ENCODE measurements at regions not wholly inside any gene's neighbourhood (a gene's known extent, or its start where the extent isn't known, plus 50 kb on each side); places are given as distances from the start of the nearest gene placed in this dataset.

DNA sequence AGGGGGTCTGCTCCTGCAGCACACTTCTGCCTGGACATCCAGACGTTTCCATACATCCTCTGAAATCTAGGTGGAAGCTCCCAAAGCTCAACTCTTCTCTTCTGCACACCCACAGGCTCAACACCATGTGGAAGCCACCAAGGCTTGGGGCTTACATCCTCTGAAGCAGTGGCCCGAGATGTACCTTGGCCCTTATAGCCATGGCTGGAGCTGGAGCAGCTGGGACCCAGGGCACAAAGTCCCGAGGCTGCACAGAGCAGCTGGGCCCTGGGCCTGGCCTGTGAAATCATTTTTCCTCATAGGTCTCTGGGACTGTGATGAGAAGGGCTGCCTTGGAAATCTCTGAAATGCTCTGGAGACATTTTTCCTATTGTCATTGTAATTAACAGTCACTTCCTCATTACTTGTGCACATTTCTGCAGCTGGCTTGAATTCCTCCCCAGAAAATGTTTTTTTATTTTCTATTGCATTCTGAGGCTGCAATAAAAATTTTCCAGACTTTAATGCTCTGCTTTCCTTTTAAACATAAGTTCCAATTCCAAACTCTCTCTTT, 645.6 kb downstream of the RWDD3 start:
- FAIRE-seq (no peak), DNase-seq (ENCODE audit: low read depth, low spot score) (no peak)
- intact Hi-C loops (cut with micrococcal nuclease): no loop called here
- CTCF ChIA-PET: no interaction called here
- H3K27me3 ChIP-seq (ENCODE audit: control insufficient read depth in 2 of 2, insufficient read depth in 2 of 2, low read length in 2 of 2): no peaks in the 10 kb centered on the region
- H3K4me2 ChIP-seq (ENCODE audit: insufficient read depth, low read length): no peak overlapping the region
- no peaks in the 10 kb centered on the region for H3K9me1 ChIP-seq (replicated peaks; ENCODE audit: control insufficient read depth, extremely low read depth, insufficient read depth, low read length)
- no peak overlapping the region for H3K9ac ChIP-seq (replicated peaks; ENCODE audit: extremely low read depth, insufficient read depth, low read length)
- dilution Hi-C loops (cut with MboI; ENCODE audit: extremely low pct_ligation_motif_present, low sequenced_read_pairs): no loop called here
- H3K4me3 ChIP-seq (replicated peaks in 1 of 3; ENCODE audit: insufficient read depth in 1 of 3, low read depth in 1 of 3, low read length in 3 of 3): no peak overlapping the region
- POLR2A ChIA-PET: no interaction called here
- H4K20me1 ChIP-seq (replicated peaks; ENCODE audit: control insufficient read depth, extremely low read depth, insufficient read depth, low read length): no peaks in the 10 kb centered on the region
- no peak overlapping the region for H3K27ac ChIP-seq (ENCODE audit: insufficient read depth, low read depth, low read length)
- no peaks in the 10 kb centered on the region for H3K79me2 ChIP-seq (ENCODE audit: control insufficient read depth, insufficient read depth, low read length)
- no TSS peak for BruUV-seq (replicated peaks)
- no peak overlapping the region for H2AFZ ChIP-seq (ENCODE audit: low read depth, low read length)
- no peaks in the 10 kb centered on the region for H3K9me3 ChIP-seq (replicated peaks; ENCODE audit: control insufficient read depth, insufficient read depth, low read length)
- TF ChIP-seq MYC (IDR thresholded peaks at IDR 0.05; ENCODE audit: low read depth, low read length): no peak
- H3K36me3 ChIP-seq (ENCODE audit: control insufficient read depth in 2 of 2, extremely low read depth in 1 of 2, insufficient read depth in 2 of 2, low read length in 2 of 2): no peaks in the 10 kb centered on the region
- no peaks in the 10 kb centered on the region for H3K4me1 ChIP-seq (ENCODE audit: control insufficient read depth, extremely low read depth, insufficient read depth, low read length)

DNA sequence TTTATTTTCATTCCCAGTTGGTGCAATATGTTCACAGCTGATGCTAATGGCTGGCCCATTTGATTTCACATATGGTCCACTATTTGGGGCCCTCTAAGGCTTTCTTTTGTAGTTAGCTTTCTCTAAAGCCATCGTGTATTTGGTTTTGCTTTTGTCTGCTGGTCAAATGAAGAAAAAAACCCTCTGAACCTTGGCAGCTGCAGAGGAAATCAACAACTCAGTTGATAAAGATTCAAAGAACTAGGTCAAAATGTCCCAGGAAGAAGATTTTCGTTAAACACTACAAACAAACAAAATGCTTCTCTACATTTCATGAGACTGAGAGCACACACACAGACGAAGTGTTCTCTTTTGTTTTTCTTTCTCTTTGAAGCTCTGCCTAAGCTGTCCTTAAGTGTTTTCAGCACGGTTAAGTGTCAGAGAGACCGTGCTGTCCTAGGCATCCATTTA, 655.0 kb downstream of the RWDD3 start:
- DNase-seq (ENCODE audit: low read depth, low spot score): peak; percentile 20
- no peak overlapping the region for H2AFZ ChIP-seq (ENCODE audit: low read depth, low read length)
- intact Hi-C loops (cut with micrococcal nuclease): no loop called here
- no peaks in the 10 kb centered on the region for H3K36me3 ChIP-seq (ENCODE audit: control insufficient read depth in 2 of 2, extremely low read depth in 1 of 2, insufficient read depth in 2 of 2, low read length in 2 of 2)
- ChIA-PET POLR2A (no interaction called here), CTCF (no interaction called here)
- TF ChIP-seq EZH2 (IDR thresholded peaks at IDR 0.05; ENCODE audit: borderline replicate concordance, low read depth, low read length, severe bottlenecking) (no peak), POLR2AphosphoS5 (IDR thresholded peaks at IDR 0.05; ENCODE audit: insufficient read depth, low read depth, low read length) (no peak), MYC (IDR thresholded peaks at IDR 0.05; ENCODE audit: low read depth, low read length) (no peak), POLR2A (IDR thresholded peaks at IDR 0.05; ENCODE audit: low read depth, low read length) (no peak), GATA2 (IDR thresholded peaks at IDR 0.05; ENCODE audit: insufficient read depth, insufficient read length, low read depth, low read length) (no peak), JUN (IDR thresholded peaks at IDR 0.05; ENCODE audit: borderline replicate concordance, insufficient read depth, insufficient read length, low read depth) (no peak), FOS (IDR thresholded peaks at IDR 0.05; ENCODE audit: borderline replicate concordance, insufficient read depth, low read length) (no peak)
- TF ChIP-seq, protein P1, sequence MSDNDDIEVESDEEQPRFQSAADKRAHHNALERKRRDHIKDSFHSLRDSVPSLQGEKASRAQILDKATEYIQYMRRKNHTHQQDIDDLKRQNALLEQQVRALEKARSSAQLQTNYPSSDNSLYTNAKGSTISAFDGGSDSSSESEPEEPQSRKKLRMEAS (IDR thresholded peaks at IDR 0.05; ENCODE audit: insufficient read depth, insufficient read length): no peak
- TF ChIP-seq, protein P2, sequence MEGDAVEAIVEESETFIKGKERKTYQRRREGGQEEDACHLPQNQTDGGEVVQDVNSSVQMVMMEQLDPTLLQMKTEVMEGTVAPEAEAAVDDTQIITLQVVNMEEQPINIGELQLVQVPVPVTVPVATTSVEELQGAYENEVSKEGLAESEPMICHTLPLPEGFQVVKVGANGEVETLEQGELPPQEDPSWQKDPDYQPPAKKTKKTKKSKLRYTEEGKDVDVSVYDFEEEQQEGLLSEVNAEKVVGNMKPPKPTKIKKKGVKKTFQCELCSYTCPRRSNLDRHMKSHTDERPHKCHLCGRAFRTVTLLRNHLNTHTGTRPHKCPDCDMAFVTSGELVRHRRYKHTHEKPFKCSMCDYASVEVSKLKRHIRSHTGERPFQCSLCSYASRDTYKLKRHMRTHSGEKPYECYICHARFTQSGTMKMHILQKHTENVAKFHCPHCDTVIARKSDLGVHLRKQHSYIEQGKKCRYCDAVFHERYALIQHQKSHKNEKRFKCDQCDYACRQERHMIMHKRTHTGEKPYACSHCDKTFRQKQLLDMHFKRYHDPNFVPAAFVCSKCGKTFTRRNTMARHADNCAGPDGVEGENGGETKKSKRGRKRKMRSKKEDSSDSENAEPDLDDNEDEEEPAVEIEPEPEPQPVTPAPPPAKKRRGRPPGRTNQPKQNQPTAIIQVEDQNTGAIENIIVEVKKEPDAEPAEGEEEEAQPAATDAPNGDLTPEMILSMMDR (IDR thresholded peaks at IDR 0.05; ENCODE audit: extremely low read depth in 1 of 2, insufficient read depth in 1 of 2, low read depth in 1 of 2, low read length in 2 of 2): no peak
- no peaks in the 10 kb centered on the region for H3K79me2 ChIP-seq (ENCODE audit: control insufficient read depth, insufficient read depth, low read length)
- no peaks in the 10 kb centered on the region for H3K9me1 ChIP-seq (replicated peaks; ENCODE audit: control insufficient read depth, extremely low read depth, insufficient read depth, low read length)
- no peaks in the 10 kb centered on the region for H3K9me3 ChIP-seq (replicated peaks; ENCODE audit: control insufficient read depth, insufficient read depth, low read length)
- H3K4me3 ChIP-seq (replicated peaks in 1 of 3; ENCODE audit: insufficient read depth in 1 of 3, low read depth in 1 of 3, low read length in 3 of 3): no peak overlapping the region
- no peak for FAIRE-seq
- H3K4me1 ChIP-seq (ENCODE audit: control insufficient read depth, extremely low read depth, insufficient read depth, low read length): no peaks in the 10 kb centered on the region
- dilution Hi-C loops (cut with MboI; ENCODE audit: extremely low pct_ligation_motif_present, low sequenced_read_pairs): no loop called here
- no peaks in the 10 kb centered on the region for H3K27me3 ChIP-seq (ENCODE audit: control insufficient read depth in 2 of 2, insufficient read depth in 2 of 2, low read length in 2 of 2)
- no peak overlapping the region for H3K27ac ChIP-seq (ENCODE audit: insufficient read depth, low read depth, low read length)
- BruUV-seq (replicated peaks): no TSS peak
- H3K9ac ChIP-seq (replicated peaks; ENCODE audit: extremely low read depth, insufficient read depth, low read length): no peak overlapping the region
- no peaks in the 10 kb centered on the region for H4K20me1 ChIP-seq (replicated peaks; ENCODE audit: control insufficient read depth, extremely low read depth, insufficient read depth, low read length)
- H3K4me2 ChIP-seq (ENCODE audit: insufficient read depth, low read length): no peak overlapping the region

All from endothelial cell of umbilical vein (primary cell).